ENCODE measurements at regions not wholly inside any gene's neighbourhood (a gene's known extent, or its start where the extent isn't known, plus 50 kb on each side); places are given as distances from the start of the nearest gene placed in this dataset.
A peak's percentile ranks its signal among the peaks of the same experiment; 100 is the strongest.
"Not testable (repeated sequence)": the region's sequence is repeated elsewhere in the genome, so short reads cannot be mapped to it uniquely, and the experiment has no call there.

GRCh38 chr5:166625210-166625865, 1666.1 kb upstream of the WWC1 start:
- H2AFZ ChIP-seq (ENCODE audit: insufficient read depth, low read length, poor library complexity): no peak overlapping the region
- H3K27me3 ChIP-seq (ENCODE audit: insufficient read depth, low read length): no peaks in the 10 kb centered on the region
- no peak overlapping the region for H3K14ac ChIP-seq (ENCODE audit: low read length)
- H4K91ac ChIP-seq (ENCODE audit: low read depth, low read length): no peak overlapping the region
- H2BK5ac ChIP-seq (ENCODE audit: low read depth, low read length, poor library complexity): no peak overlapping the region
- no peak overlapping the region for H3K18ac ChIP-seq (ENCODE audit: low read length)
- WGBS (ENCODE audit: extremely low coverage, insufficient coverage, insufficient read length): no CpG with 5 or more reads among the region's 6 CpGs
- no peaks in the 10 kb centered on the region for H3K79me1 ChIP-seq (ENCODE audit: low read length)
- no peak overlapping the region for H4K8ac ChIP-seq (ENCODE audit: low read depth, low read length)
- H3K4me3 ChIP-seq (ENCODE audit: low read depth, low read length): no peak overlapping the region
- H3K4ac ChIP-seq (ENCODE audit: low read depth, low read length): no peak overlapping the region
- no peak overlapping the region for H3K23ac ChIP-seq (ENCODE audit: low read length)
- no peaks in the 10 kb centered on the region for H3K4me1 ChIP-seq (ENCODE audit: control insufficient read depth in 1 of 2, insufficient read depth in 2 of 2, low read length in 2 of 2)
- H3K36me3 ChIP-seq (ENCODE audit: control insufficient read depth in 1 of 2, insufficient read depth in 2 of 2, low read length in 2 of 2): no peaks in the 10 kb centered on the region
- H2AK5ac ChIP-seq (ENCODE audit: low read length): no peak overlapping the region
- peak overlapping the region; percentile 85 for H3K27ac ChIP-seq (ENCODE audit: low read depth, low read length)
- H3K9me3 ChIP-seq (ENCODE audit: insufficient read depth, low read depth, low read length): no peaks in the 10 kb centered on the region
- H2BK120ac ChIP-seq (ENCODE audit: insufficient read depth, low read length, poor library complexity): no peak overlapping the region
- H3K79me2 ChIP-seq (ENCODE audit: control insufficient read depth, insufficient read depth, low read length, poor library complexity): no peaks in the 10 kb centered on the region
- H2BK12ac ChIP-seq (ENCODE audit: low read length): no peak overlapping the region
- no peak overlapping the region for H4K12ac ChIP-seq (ENCODE audit: low read depth, low read length)
- no peak overlapping the region for H3K9ac ChIP-seq (ENCODE audit: low read length)
- DNase-seq: peak in 1 of 2 donors; percentile 2
- H3K4me2 ChIP-seq (ENCODE audit: low read length): no peak overlapping the region

- Histone ChIP-seq H3K9ac (ENCODE audit: low read length) (no peak overlapping the region), H3K36me3 (ENCODE audit: control insufficient read depth in 1 of 2, insufficient read depth in 2 of 2, low read length in 2 of 2) (no peaks in the 10 kb centered on the region), H3K18ac (ENCODE audit: low read length) (no peak overlapping the region), H3K14ac (ENCODE audit: low read length) (no peak overlapping the region), H2BK120ac (ENCODE audit: insufficient read depth, low read length, poor library complexity) (no peak overlapping the region), H3K9me3 (ENCODE audit: insufficient read depth, low read depth, low read length) (no peaks in the 10 kb centered on the region), H4K91ac (ENCODE audit: low read depth, low read length) (no peak overlapping the region), H3K4me3 (ENCODE audit: low read depth, low read length) (no peak overlapping the region), H3K4me2 (ENCODE audit: low read length) (no peak overlapping the region), H4K8ac (ENCODE audit: low read depth, low read length) (no peak overlapping the region), H3K79me2 (ENCODE audit: control insufficient read depth, insufficient read depth, low read length, poor library complexity) (no peaks in the 10 kb centered on the region), H3K27ac (ENCODE audit: low read depth, low read length) (no peak overlapping the region), H2AK5ac (ENCODE audit: low read length) (no peak overlapping the region), H3K79me1 (ENCODE audit: low read length) (no peaks in the 10 kb centered on the region), H4K12ac (ENCODE audit: low read depth, low read length) (no peak overlapping the region), H2BK12ac (ENCODE audit: low read length) (no peak overlapping the region), H3K4me1 (ENCODE audit: control insufficient read depth in 1 of 2, insufficient read depth in 2 of 2, low read length in 2 of 2) (peaks cover 0 to 4% of the 10 kb centered on the region in 2 experiments), H3K23ac (ENCODE audit: low read length) (no peak overlapping the region), H3K4ac (ENCODE audit: low read depth, low read length) (no peak overlapping the region), H2AFZ (ENCODE audit: insufficient read depth, low read length, poor library complexity) (no peak overlapping the region), H3K27me3 (ENCODE audit: insufficient read depth, low read length) (no peaks in the 10 kb centered on the region), H2BK5ac (ENCODE audit: low read depth, low read length, poor library complexity) (no peak overlapping the region)
- WGBS (ENCODE audit: extremely low coverage, insufficient coverage, insufficient read length): no CpG with 5 or more reads among the region's 1 CpG
- DNase-seq: no peak
These were observed 1654.2 kb upstream of the WWC1 start for GRCh38 chr5:166637295-166637694.

GRCh38 chr5:166639151-166639550, 1652.3 kb upstream of the WWC1 start:
- no peak overlapping the region for H3K4me2 ChIP-seq (ENCODE audit: low read length)
- no peak overlapping the region for H3K27ac ChIP-seq (ENCODE audit: low read depth, low read length)
- H3K9me3 ChIP-seq (ENCODE audit: insufficient read depth, low read depth, low read length): no peaks in the 10 kb centered on the region
- H2BK120ac ChIP-seq (ENCODE audit: insufficient read depth, low read length, poor library complexity): no peak overlapping the region
- no peak overlapping the region for H4K91ac ChIP-seq (ENCODE audit: low read depth, low read length)
- no peak overlapping the region for H3K14ac ChIP-seq (ENCODE audit: low read length)
- H4K8ac ChIP-seq (ENCODE audit: low read depth, low read length): no peak overlapping the region
- H3K27me3 ChIP-seq (ENCODE audit: insufficient read depth, low read length): no peaks in the 10 kb centered on the region
- H2AK5ac ChIP-seq (ENCODE audit: low read length): no peak overlapping the region
- H2AFZ ChIP-seq (ENCODE audit: insufficient read depth, low read length, poor library complexity): no peak overlapping the region
- H3K18ac ChIP-seq (ENCODE audit: low read length): no peak overlapping the region
- H3K23ac ChIP-seq (ENCODE audit: low read length): no peak overlapping the region
- H2BK5ac ChIP-seq (ENCODE audit: low read depth, low read length, poor library complexity): no peak overlapping the region
- H3K36me3 ChIP-seq (ENCODE audit: control insufficient read depth in 1 of 2, insufficient read depth in 2 of 2, low read length in 2 of 2): no peaks in the 10 kb centered on the region
- peaks cover 0 to 4% of the 10 kb centered on the region in 2 experiments for H3K4me1 ChIP-seq (ENCODE audit: control insufficient read depth in 1 of 2, insufficient read depth in 2 of 2, low read length in 2 of 2)
- H3K4me3 ChIP-seq (ENCODE audit: low read depth, low read length): no peak overlapping the region
- H3K79me2 ChIP-seq (ENCODE audit: control insufficient read depth, insufficient read depth, low read length, poor library complexity): no peaks in the 10 kb centered on the region
- no CpG with 5 or more reads among the region's 2 CpGs for WGBS (ENCODE audit: extremely low coverage, insufficient coverage, insufficient read length)
- H3K79me1 ChIP-seq (ENCODE audit: low read length): no peaks in the 10 kb centered on the region
- H4K12ac ChIP-seq (ENCODE audit: low read depth, low read length): no peak overlapping the region
- no peak overlapping the region for H3K4ac ChIP-seq (ENCODE audit: low read depth, low read length)
- H2BK12ac ChIP-seq (ENCODE audit: low read length): no peak overlapping the region
- no peak for DNase-seq
- no peak overlapping the region for H3K9ac ChIP-seq (ENCODE audit: low read length)

GRCh38 chr5:166640136-166640535, 1651.3 kb upstream of the WWC1 start:
- H2AFZ ChIP-seq (ENCODE audit: insufficient read depth, low read length, poor library complexity); H4K8ac ChIP-seq (ENCODE audit: low read depth, low read length); H3K36me3 ChIP-seq (ENCODE audit: control insufficient read depth in 1 of 2, insufficient read depth in 2 of 2, low read length in 2 of 2); H2BK5ac ChIP-seq (ENCODE audit: low read depth, low read length, poor library complexity); H3K4me2 ChIP-seq (ENCODE audit: low read length); H2BK120ac ChIP-seq (ENCODE audit: insufficient read depth, low read length, poor library complexity); H3K23ac ChIP-seq (ENCODE audit: low read length); H3K9ac ChIP-seq (ENCODE audit: low read length); H4K12ac ChIP-seq (ENCODE audit: low read depth, low read length); H3K14ac ChIP-seq (ENCODE audit: low read length); H3K27me3 ChIP-seq (ENCODE audit: insufficient read depth, low read length); H3K4ac ChIP-seq (ENCODE audit: low read depth, low read length); H3K79me2 ChIP-seq (ENCODE audit: control insufficient read depth, insufficient read depth, low read length, poor library complexity); H3K4me3 ChIP-seq (ENCODE audit: low read depth, low read length); H2BK12ac ChIP-seq (ENCODE audit: low read length); H3K9me3 ChIP-seq (ENCODE audit: insufficient read depth, low read depth, low read length); H3K79me1 ChIP-seq (ENCODE audit: low read length); DNase-seq; H3K27ac ChIP-seq (ENCODE audit: low read depth, low read length); H3K4me1 ChIP-seq (ENCODE audit: control insufficient read depth in 1 of 2, insufficient read depth in 2 of 2, low read length in 2 of 2); H4K91ac ChIP-seq (ENCODE audit: low read depth, low read length); H2AK5ac ChIP-seq (ENCODE audit: low read length); H3K18ac ChIP-seq (ENCODE audit: low read length): not testable (repeated sequence)
- no CpG with 5 or more reads among the region's 10 CpGs for WGBS (ENCODE audit: extremely low coverage, insufficient coverage, insufficient read length)

Data from trophoblast cell (in vitro differentiated cells and primary cell).